ENCODE measurements at regions not wholly inside any gene's neighbourhood (a gene's known extent, or its start where the extent isn't known, plus 50 kb on each side); places are given as distances from the start of the nearest gene placed in this dataset.

DNA sequence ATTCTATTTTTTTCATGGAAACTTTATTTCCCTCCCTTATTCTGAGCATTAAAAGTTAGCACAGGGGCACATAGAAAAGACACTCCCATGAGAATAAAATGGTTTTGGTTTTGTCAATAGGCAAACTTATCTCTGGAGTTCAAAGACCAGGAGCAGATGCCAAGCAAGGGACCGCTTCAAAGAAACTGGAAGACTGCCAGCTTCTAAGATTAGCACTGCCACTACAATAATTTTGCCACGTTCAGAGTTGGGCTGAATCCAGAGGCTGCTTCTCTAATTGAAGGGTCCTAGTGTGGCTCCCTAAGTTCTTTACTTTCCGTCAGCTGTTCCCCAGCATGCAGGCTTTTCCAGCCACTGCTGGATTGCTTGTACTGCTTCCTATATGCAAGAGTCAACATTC lies 681.0 kb upstream of the GCFC2 start:
- no peak for TF ChIP-seq POLR2A (IDR thresholded peaks at IDR 0.05; ENCODE audit: low read depth, low read length)
- DNase-seq (ENCODE audit: insufficient read length, low spot score) (no peak), FAIRE-seq (no peak)

DNA sequence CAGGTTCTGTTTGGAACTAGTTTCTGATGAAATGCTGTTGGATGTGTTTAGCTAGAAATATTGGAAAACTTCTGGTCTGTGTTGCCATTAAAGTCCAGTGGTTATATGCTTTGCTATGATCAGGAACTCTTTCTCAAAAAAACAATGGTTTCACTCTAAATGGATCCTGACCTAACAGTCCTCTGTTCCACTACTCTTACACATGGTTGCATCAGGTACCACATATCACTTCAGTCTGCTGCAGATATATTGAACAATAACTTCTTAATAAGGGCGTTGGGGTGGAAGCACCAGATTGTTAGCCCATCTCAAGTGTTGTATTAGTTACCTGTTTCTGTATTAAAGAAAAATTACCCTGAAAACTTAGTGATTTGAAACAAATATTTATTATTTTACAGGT lies 676.6 kb upstream of the GCFC2 start:
- DNase-seq (ENCODE audit: insufficient read length, low spot score) (no peak), FAIRE-seq (no peak)
- TF ChIP-seq POLR2A (IDR thresholded peaks at IDR 0.05; ENCODE audit: low read depth, low read length): no peak

DNA sequence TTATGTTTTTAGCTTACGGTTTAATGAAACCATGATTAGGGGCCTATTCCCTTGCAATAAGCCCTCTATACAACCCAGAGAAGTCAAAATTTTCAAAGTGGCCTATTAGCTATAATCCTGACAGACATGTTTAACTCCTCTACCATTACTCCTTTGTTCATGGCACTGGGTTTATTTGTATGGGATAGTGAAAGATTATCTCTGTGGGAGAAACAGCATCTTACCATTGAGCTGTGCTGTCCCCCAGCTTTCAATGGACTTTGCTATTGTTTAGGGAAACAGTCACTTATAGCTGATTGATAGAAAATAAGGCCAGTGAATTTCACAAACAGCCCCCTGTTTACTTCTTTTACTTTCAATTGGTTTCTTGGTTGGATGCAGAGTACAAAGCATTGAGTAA lies 675.2 kb upstream of the GCFC2 start:
- no peak for FAIRE-seq
- TF ChIP-seq POLR2A (IDR thresholded peaks at IDR 0.05; ENCODE audit: low read depth, low read length): no peak
- no peak for DNase-seq (ENCODE audit: insufficient read length, low spot score)

DNA sequence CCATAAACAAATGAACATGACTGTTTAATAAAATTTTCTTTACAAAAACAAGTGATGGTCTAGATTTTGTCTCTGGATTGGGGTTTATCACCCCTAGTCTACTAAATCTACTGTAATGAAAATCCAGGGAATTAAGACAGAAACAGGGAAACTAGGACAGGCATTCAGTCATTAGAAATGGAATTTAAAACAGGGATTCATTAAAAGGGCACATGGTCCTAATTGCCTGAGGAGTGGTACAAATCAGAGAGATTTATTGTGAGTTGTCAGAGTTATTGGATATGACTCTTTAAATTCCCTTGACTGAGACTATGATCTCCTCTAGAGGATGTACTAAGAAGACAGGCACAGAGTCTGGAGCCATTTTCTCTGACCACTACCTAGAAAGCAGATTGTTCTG lies 670.9 kb upstream of the GCFC2 start:
- DNase-seq (ENCODE audit: insufficient read length, low spot score): no peak

DNA sequence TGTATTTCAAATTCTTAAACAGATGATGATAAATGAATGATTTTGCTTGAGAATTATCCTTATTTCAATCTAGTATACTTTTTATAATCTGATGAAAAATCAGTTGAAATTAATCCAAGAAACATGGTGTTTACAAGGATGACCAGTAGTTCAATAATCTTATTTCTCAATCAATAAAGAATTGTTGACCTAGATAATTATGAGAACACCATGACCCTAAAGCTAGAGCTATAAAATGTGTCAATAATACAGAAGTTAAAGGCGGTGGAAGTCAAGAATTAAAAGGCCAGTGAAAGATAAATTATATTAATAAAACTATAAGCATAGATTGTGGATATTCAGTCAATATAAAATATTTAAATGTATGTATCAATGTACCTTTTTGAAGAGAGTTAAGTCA lies 667.4 kb upstream of the GCFC2 start:
- FAIRE-seq (no peak), DNase-seq (ENCODE audit: insufficient read length, low spot score) (no peak)
- TF ChIP-seq POLR2A (IDR thresholded peaks at IDR 0.05; ENCODE audit: low read depth, low read length): no peak

More for the DNA sequence above, 670.9 kb upstream of the GCFC2 start:
- no peak for TF ChIP-seq POLR2A (IDR thresholded peaks at IDR 0.05; ENCODE audit: low read depth, low read length)
- no peak for FAIRE-seq

DNA sequence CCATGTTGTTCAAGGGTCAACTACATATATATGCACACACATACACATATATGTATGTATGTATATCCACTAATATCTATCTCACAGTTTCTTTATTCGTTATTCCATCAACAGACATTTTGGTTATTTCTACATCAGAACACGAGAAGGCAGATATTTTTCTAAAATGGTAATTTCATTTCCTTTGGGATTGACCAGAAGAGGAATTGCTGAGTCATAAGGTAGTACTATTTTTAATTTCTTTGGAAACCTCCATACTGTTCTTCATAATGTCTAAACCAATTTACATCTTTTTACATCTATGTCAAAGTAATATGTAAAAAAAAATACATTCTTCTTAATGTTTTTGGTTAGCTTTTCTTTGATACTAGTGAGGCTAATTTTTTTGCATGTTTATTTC lies 630.7 kb upstream of the GCFC2 start:
- TF ChIP-seq POLR2A (IDR thresholded peaks at IDR 0.05; ENCODE audit: low read depth, low read length): no peak
- DNase-seq (ENCODE audit: insufficient read length, low spot score) (no peak), FAIRE-seq (no peak)

DNA sequence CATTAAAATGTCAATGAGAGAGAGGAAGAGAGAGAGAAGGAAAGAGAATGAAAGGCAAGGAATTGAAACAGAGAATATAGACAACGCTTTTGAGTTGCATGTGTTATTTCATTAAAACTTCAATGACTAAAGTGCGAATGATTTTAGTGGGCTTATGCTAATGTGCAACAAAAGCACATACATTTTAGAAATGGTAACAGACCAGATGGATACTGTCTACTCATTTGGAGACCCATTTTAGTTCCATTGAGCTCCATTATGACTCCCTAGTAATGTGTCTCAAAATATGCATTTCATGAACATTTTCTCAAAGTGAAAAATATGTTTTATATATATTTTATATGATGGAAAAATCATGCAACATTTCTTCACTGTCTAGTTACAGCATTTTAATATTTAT lies 622.2 kb upstream of the GCFC2 start:
- no peak for TF ChIP-seq POLR2A (IDR thresholded peaks at IDR 0.05; ENCODE audit: low read depth, low read length)
- FAIRE-seq (no peak), DNase-seq (ENCODE audit: insufficient read length, low spot score) (no peak)

DNA sequence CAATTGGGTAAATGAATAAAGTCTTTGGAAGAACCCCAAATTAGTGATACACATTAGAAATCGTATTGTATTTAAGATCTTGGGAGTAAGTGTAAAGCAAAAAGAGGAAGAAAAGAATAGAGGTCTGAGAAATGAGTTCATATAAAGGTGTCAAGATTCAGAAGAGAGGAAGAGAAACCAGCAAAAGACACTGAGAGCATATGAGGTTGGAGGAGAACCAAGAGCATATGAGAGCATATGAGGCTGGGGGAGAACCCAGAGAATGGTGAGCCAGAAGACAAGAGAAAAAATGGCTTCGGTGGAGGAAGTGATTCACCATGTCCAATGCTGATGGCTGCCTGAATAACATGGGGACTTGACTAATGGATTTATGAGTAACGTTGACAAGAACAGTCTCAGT lies 620.1 kb upstream of the GCFC2 start:
- TF ChIP-seq POLR2A (IDR thresholded peaks at IDR 0.05; ENCODE audit: low read depth, low read length): no peak
- no peak for FAIRE-seq
- no peak for DNase-seq (ENCODE audit: insufficient read length, low spot score)

DNA sequence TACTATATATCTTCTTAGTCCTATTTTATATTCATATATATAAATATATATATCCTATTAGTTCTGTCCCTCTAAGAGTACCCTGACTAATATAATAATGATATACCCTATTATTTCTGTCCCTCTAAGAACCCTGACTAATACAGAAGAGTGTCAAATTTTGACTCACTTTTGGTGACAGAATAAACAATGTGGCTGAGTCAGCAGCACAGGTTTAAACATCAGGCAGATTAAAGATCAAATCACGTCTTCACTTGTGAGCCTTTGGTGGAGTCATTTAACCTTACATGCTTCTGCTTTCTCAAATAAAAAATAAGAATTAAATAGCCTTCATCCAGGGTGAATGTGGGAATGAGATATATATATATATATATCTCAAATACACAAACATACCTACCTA lies 615.9 kb upstream of the GCFC2 start:
- FAIRE-seq (no peak), DNase-seq (ENCODE audit: insufficient read length, low spot score) (no peak)
- no peak for TF ChIP-seq POLR2A (IDR thresholded peaks at IDR 0.05; ENCODE audit: low read depth, low read length)

DNA sequence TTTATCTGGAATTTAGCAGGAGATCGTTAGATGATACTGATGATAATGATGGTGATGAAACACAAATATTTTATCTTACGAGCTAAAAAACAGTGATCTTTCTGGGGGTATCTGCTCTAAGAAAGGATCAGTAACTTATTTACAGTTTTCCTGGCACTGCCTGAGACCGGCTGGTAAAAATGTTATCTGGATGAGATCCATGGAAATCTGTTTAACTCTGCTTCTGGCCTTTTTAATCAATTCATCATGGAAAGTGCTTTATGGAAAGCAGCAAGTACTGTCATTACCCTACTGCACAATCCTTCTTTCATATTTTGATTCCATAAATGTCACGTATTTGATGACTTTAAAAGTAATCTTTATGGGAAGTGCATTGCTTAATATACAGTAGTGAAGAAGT lies 612.7 kb upstream of the GCFC2 start:
- TF ChIP-seq POLR2A (IDR thresholded peaks at IDR 0.05; ENCODE audit: low read depth, low read length): no peak
- FAIRE-seq (no peak), DNase-seq (ENCODE audit: insufficient read length, low spot score) (no peak)

DNA sequence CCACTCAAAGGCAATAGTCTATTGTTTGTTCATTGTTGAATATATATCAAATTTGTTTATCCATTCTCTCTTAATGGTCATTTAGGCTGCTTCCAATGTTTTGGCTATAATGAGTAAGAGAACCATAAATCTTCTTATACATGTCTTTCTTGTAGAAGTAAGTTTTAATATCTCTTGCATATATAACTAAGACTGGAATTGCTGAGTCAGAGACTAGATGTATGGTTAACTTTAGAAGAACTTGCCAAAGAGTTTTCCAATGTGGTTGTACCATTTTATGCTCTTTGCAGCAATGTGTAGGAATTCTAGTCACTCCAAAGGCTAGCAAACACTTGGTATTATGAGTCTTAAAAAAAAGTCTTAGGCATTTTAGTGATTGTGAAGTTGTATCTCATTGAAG lies 610.0 kb upstream of the GCFC2 start:
- TF ChIP-seq POLR2A (IDR thresholded peaks at IDR 0.05; ENCODE audit: low read depth, low read length): no peak
- FAIRE-seq (no peak), DNase-seq (ENCODE audit: insufficient read length, low spot score) (no peak)

DNA sequence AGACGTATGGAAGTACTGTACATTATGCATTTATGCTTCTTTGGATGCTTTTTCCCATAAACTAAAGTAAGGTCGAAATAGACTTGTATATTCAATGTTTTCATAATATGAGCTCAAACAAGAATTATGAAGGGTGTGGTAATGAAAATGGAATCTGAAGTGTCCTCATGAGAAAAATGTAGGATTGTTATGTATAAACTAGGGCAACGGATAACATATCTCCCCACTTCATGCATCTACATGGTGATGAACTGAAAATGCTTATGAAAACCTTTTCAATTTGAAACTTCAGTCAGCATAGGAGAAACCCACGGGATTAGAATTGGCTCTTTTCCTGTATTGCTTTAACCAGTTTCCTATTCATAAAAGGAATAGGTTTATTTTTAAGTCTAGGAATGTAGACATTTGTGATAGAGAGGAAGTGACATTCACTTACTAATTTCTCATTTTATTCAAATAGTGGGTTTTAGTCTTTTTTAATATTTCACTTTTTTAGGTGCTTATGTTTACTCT lies 608.2 kb upstream of the GCFC2 start:
- FAIRE-seq (no peak), DNase-seq (ENCODE audit: insufficient read length, low spot score) (no peak)
- TF ChIP-seq POLR2A (IDR thresholded peaks at IDR 0.05; ENCODE audit: low read depth, low read length): no peak

DNA sequence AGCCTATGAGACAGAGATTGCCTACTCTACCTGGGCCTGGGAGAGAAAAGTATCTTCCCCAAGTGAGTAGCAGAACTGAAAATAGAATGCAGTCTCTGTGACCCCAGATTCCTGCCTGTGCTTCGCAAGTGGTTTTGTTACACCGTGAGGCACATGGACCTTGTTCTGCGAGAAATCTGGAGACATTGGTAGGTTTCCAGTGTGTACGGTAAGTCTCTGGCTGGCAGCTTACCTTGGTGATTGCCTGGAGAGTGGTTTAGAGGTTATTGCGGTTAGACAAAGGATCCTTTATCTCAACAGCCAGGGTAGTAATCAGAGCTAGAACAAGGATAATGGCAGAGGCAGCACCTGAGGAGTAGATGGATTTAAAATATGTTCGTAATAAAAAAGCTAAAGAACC lies 606.0 kb upstream of the GCFC2 start:
- no peak for DNase-seq (ENCODE audit: insufficient read length, low spot score)
- no peak for FAIRE-seq
- TF ChIP-seq POLR2A (IDR thresholded peaks at IDR 0.05; ENCODE audit: low read depth, low read length): no peak

DNA sequence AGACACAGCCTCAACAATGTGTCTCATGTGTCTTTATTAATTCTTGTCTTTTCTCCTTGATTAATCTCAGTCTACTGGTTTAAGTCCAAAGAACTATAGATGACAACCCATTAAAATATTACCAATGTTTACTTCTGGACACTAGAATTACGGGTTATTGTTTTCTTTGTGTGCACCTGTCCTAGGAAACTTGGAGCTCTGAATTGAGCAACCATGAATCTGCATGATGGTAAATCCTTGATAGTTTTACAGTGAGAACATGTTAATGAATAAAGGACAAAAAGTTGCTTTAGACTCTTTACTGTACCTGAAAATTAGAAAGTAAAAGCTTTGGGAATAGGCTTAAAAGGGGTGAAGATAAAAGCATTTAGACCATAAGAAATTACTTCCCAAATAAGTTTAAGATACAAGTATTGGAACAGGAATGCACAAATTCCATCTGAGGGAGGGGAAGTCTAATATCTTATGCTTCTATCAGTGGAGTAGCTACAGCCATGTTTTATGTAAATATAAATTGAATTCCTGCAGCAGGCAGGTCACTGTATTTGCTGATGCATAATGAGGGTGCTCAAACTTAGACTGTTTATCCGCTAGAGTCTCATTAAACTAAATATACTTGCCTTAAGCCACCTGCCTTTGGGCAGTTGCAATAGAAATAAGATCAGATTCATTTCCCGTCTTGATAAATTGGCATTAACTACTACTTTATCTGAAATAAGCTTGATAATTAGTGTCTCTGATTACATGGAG lies 603.7 kb upstream of the GCFC2 start:
- no peak for TF ChIP-seq POLR2A (IDR thresholded peaks at IDR 0.05; ENCODE audit: low read depth, low read length)
- DNase-seq (ENCODE audit: insufficient read length, low spot score) (no peak), FAIRE-seq (no peak)

DNA sequence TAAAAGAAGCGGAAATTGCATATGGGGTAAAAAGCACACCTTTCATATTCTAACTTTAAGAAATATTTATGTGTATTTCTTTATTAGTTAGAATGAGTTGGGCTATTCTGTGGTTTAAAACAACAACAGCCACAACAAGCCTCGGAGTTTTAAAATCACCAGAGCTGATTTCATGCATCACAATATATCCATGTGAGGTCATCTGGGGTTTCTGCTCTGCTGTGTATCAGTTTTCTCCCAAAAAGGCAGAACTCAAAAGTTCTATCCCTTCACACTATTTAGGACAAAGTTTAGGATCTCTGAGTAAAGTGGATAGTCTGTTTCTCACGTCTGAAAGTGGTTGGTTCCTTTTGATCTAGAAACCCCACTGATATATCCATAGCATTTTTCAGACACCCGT lies 601.5 kb upstream of the GCFC2 start:
- no peak for TF ChIP-seq POLR2A (IDR thresholded peaks at IDR 0.05; ENCODE audit: low read depth, low read length)
- DNase-seq (ENCODE audit: insufficient read length, low spot score) (no peak), FAIRE-seq (no peak)

DNA sequence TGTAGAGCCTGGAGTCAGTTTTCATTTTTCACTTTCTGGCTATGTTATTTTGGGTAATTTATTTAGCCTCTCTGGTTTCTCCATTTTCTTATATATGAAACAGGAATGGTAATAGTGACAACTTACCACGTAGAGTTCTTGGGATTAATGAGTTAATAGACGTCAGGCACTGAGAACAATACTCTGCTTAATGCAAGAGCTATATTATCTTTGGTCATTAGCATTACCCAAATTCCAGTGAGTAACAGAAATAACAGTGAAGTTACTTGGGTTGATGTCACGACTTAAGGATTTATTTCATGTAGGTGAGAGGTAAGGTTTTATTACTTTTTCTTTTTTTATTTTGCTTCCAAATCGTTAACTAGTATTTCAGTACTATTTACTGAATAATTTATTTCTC lies 601.0 kb upstream of the GCFC2 start:
- FAIRE-seq (no peak), DNase-seq (ENCODE audit: insufficient read length, low spot score) (no peak)
- no peak for TF ChIP-seq POLR2A (IDR thresholded peaks at IDR 0.05; ENCODE audit: low read depth, low read length)

All from H54 (cell line).